ENCODE measurements at regions not wholly inside any gene's neighbourhood (a gene's known extent, or its start where the extent isn't known, plus 50 kb on each side); places are given as distances from the start of the nearest gene placed in this dataset.

DNA sequence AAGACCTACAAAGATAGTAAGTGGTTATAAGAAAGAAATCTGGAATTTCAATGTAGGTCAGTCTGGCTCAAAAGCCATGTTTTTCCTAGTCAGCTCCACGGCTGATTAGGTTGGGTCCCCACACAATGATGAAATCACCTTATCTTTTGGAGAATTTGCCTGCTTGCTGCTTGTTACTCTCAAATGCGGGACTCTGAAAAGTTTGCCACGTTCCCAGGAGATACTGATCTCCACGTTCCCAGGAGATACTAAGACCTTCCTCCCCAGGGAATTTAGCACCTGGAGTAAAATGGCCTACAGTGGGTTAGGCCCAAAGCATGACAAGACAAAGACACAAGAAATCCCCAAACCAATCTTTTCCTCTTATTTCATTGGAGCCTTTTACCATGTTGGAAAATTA lies 449.6 kb downstream of the TNS1 start:
- no peak for DNase-seq (ENCODE audit: low spot score)
- in situ Hi-C loops (cut with HindIII; ENCODE audit: extremely low pct_ligation_motif_present, low pct_unique_long_range_greater_than_20kb) = no loop called here
- ChIA-PET POLR2A (no interaction called here), CTCF (ENCODE audit: low intra/inter-chr PET ratio, low total read pairs) (no interaction called here)
- intact Hi-C loops (cut with micrococcal nuclease; ENCODE audit: unreplicated experiment) = no loop called here
- Histone ChIP-seq H3K79me2 (ENCODE audit: insufficient read depth, low read length) (no peaks in the 10 kb centered on the region), H2AFZ (ENCODE audit: low read length) (no peak overlapping the region), H3K9me3 (ENCODE audit: low read length) (no peaks in the 10 kb centered on the region), H3K4me3 (replicated peaks in 1 of 3; ENCODE audit: insufficient read depth in 1 of 3, low read depth in 2 of 3, low read length in 3 of 3) (no peak overlapping the region), H3K4me2 (ENCODE audit: low read depth, low read length) (no peak overlapping the region), H3K27ac (ENCODE audit: extremely low read length, insufficient read depth, low read length) (no peak overlapping the region), H4K20me1 (ENCODE audit: insufficient read depth, low read length) (no peaks in the 10 kb centered on the region), H3K27me3 (ENCODE audit: control insufficient read depth in 1 of 2, insufficient read depth in 2 of 2, low read length in 2 of 2) (peaks cover 0 to 14% of the 10 kb centered on the region in 2 experiments; a peak in 2 of 5 replicates), H3K9ac (ENCODE audit: insufficient read depth, low read depth, low read length) (no peak overlapping the region), H3K36me3 (replicated peaks in 1 of 2; ENCODE audit: control insufficient read depth in 1 of 2, insufficient read depth in 2 of 2, low read length in 2 of 2) (no peaks in the 10 kb centered on the region), H3K4me1 (ENCODE audit: insufficient read depth, low read length) (no peaks in the 10 kb centered on the region)
- FAIRE-seq = no peak
- no TSS peak for BruUV-seq (replicated peaks)
- TF ChIP-seq GATAD2A (CRISPR knock-in tag; IDR thresholded peaks at IDR 0.05) (no peak), KAT7 (CRISPR knock-in tag; IDR thresholded peaks at IDR 0.05; ENCODE audit: borderline replicate concordance) (no peak), HOXA7 (CRISPR knock-in tag; IDR thresholded peaks at IDR 0.05) (no peak), YEATS2 (CRISPR knock-in tag; IDR thresholded peaks at IDR 0.05; ENCODE audit: borderline replicate concordance) (no peak), SMC3 (IDR thresholded peaks at IDR 0.05; ENCODE audit: low read length) (no peak), ZNF850 (CRISPR knock-in tag; conservative IDR thresholded peaks at IDR 0.05) (no peak), ZNF775 (CRISPR knock-in tag; IDR thresholded peaks at IDR 0.05; ENCODE audit: borderline replicate concordance) (no peak), MTF1 (CRISPR knock-in tag; IDR thresholded peaks at IDR 0.05) (no peak), SALL2 (CRISPR knock-in tag; IDR thresholded peaks at IDR 0.05) (no peak), RFX5 (IDR thresholded peaks at IDR 0.05; ENCODE audit: low read depth, low read length) (no peak), JUNB (CRISPR knock-in tag; IDR thresholded peaks at IDR 0.05; ENCODE audit: borderline replicate concordance) (no peak)
- TF ChIP-seq, protein P1, sequence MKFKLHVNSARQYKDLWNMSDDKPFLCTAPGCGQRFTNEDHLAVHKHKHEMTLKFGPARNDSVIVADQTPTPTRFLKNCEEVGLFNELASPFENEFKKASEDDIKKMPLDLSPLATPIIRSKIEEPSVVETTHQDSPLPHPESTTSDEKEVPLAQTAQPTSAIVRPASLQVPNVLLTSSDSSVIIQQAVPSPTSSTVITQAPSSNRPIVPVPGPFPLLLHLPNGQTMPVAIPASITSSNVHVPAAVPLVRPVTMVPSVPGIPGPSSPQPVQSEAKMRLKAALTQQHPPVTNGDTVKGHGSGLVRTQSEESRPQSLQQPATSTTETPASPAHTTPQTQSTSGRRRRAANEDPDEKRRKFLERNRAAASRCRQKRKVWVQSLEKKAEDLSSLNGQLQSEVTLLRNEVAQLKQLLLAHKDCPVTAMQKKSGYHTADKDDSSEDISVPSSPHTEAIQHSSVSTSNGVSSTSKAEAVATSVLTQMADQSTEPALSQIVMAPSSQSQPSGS (CRISPR knock-in tag; IDR thresholded peaks at IDR 0.05) = no peak
- TF ChIP-seq, protein P2, sequence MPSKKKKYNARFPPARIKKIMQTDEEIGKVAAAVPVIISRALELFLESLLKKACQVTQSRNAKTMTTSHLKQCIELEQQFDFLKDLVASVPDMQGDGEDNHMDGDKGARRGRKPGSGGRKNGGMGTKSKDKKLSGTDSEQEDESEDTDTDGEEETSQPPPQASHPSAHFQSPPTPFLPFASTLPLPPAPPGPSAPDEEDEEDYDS (CRISPR knock-in tag; IDR thresholded peaks at IDR 0.05) = no peak
- TF ChIP-seq, protein P3, sequence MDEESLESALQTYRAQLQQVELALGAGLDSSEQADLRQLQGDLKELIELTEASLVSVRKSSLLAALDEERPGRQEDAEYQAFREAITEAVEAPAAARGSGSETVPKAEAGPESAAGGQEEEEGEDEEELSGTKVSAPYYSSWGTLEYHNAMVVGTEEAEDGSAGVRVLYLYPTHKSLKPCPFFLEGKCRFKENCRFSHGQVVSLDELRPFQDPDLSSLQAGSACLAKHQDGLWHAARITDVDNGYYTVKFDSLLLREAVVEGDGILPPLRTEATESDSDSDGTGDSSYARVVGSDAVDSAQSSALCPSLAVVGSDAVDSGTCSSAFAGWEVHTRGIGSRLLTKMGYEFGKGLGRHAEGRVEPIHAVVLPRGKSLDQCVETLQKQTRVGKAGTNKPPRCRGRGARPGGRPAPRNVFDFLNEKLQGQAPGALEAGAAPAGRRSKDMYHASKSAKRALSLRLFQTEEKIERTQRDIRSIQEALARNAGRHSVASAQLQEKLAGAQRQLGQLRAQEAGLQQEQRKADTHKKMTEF (CRISPR knock-in tag; IDR thresholded peaks at IDR 0.05) = no peak
- TF ChIP-seq, protein P4, sequence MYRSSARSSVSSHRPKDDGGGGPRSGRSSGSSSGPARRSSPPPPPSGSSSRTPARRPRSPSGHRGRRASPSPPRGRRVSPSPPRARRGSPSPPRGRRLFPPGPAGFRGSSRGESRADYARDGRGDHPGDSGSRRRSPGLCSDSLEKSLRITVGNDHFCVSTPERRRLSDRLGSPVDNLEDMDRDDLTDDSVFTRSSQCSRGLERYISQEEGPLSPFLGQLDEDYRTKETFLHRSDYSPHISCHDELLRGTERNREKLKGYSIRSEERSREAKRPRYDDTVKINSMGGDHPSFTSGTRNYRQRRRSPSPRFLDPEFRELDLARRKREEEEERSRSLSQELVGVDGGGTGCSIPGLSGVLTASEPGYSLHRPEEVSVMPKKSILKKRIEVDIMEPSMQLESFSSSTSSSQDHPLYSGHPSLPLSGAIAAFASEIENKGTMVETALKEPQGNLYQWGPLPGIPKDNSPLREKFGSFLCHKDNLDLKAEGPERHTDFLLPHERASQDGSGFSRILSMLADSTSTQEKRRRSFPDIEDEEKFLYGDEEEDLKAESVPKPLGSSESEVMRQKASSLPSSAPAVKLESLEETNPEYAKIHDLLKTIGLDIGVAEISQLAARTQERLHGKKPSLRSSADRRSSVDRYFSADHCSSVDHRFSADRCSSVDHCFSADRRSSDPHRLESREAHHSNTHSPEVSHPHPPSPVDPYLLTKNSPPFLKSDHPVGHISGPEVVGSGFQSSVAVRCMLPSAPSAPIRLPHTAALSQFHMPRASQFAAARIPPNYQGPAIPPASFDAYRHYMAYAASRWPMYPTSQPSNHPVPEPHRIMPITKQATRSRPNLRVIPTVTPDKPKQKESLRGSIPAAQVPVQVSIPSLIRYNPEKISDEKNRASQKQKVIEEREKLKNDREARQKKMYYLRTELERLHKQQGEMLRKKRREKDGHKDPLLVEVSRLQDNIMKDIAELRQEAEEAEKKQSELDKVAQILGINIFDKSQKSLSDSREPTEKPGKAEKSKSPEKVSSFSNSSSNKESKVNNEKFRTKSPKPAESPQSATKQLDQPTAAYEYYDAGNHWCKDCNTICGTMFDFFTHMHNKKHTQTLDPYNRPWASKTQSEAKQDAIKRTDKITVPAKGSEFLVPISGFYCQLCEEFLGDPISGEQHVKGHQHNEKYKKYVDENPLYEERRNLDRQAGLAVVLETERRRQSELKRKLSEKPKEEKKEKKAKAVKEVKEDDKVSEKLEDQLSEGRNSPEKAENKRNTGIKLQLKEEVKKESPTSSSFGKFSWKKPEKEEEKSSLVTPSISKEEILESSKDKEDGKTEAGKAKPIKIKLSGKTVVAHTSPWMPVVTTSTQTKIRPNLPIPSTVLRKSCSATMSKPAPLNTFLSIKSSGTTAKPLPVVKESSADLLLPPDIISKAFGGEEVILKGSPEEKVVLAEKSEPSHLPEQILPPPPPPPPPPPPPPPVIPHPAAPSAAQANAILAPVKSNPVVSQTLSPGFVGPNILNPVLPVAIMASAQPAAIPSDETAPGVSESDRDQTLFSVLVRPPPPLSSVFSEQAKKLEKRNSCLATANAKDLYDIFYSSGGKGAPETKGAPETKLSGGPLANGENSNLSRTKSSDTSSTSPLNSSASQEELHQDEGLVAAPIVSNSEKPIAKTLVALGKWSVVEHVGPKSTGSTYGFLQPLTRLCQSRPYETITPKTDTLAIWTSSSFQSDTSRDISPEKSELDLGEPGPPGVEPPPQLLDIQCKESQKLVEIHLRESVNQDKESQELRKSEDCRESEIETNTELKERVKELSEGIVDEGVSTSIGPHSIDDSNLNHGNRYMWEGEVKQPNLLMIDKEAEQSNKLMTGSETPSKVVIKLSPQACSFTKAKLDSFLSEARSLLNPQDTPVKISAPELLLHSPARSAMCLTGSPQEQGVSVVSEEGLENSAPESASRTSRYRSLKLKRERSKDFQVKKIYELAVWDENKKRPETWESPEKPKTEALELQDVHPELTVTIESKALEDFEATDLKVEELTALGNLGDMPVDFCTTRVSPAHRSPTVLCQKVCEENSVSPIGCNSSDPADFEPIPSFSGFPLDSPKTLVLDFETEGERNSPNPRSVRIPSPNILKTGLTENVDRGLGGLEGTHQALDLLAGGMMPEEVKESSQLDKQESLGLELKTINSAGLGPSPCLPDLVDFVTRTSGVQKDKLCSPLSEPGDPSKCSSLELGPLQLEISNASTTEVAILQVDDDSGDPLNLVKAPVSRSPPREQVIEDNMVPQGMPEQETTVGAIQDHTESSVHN (CRISPR knock-in tag; IDR thresholded peaks at IDR 0.05) = no peak
- 16% methylated on average over 4 of the region's 4 CpGs for WGBS (ENCODE audit: low lambda C conversion rate)
- ATAC-seq = no peak
